ENCODE measurements at regions not wholly inside any gene's neighbourhood (a gene's known extent, or its start where the extent isn't known, plus 50 kb on each side); places are given as distances from the start of the nearest gene placed in this dataset.

- no peak for DNase-seq
Measured at GRCh38 chr15:98427321-98427720, 221.0 kb upstream of the IGF1R start.

- DNase-seq = peak; percentile 53
Measured at GRCh38 chr15:98428253-98428989, 219.9 kb upstream of the IGF1R start.

- no peak for DNase-seq
Measured at GRCh38 chr15:98431171-98431570, 217.2 kb upstream of the IGF1R start.

- DNase-seq = no peak
Measured at GRCh38 chr15:98433346-98433745, 215.0 kb upstream of the IGF1R start.

GRCh38 chr15:98433856-98434255, 214.5 kb upstream of the IGF1R start:
- no peak for DNase-seq

- no peak for DNase-seq
Measured at GRCh38 chr15:98437752-98438151, 210.6 kb upstream of the IGF1R start.

- no peak for DNase-seq
Measured at GRCh38 chr15:98438326-98438725, 210.0 kb upstream of the IGF1R start.

- no peak for DNase-seq
Measured at GRCh38 chr15:98438907-98439306, 209.4 kb upstream of the IGF1R start.

GRCh38 chr15:98439523-98439942, 208.8 kb upstream of the IGF1R start:
- no peak for DNase-seq

- no peak for DNase-seq
Measured at GRCh38 chr15:98440917-98441316, 207.4 kb upstream of the IGF1R start.

GRCh38 chr15:98441599-98441998, 206.7 kb upstream of the IGF1R start:
- no peak for DNase-seq

GRCh38 chr15:98442379-98442833, 205.9 kb upstream of the IGF1R start:
- DNase-seq = peak; percentile 5

GRCh38 chr15:98442901-98443300, 205.4 kb upstream of the IGF1R start:
- no peak for DNase-seq

GRCh38 chr15:98443526-98443925, 204.8 kb upstream of the IGF1R start:
- DNase-seq = no peak

GRCh38 chr15:98444138-98444537, 204.2 kb upstream of the IGF1R start:
- DNase-seq = no peak

- DNase-seq = no peak
Measured at GRCh38 chr15:98445315-98445714, 203.0 kb upstream of the IGF1R start.

- DNase-seq = no peak
Measured at GRCh38 chr15:98446083-98446482, 202.3 kb upstream of the IGF1R start.

GRCh38 chr15:98447069-98447468, 201.3 kb upstream of the IGF1R start:
- no peak for DNase-seq

GRCh38 chr15:98451236-98451635, 197.1 kb upstream of the IGF1R start:
- no peak for DNase-seq

GRCh38 chr15:98452238-98452637, 196.1 kb upstream of the IGF1R start:
- no peak for DNase-seq

GRCh38 chr15:98455904-98456303, 192.4 kb upstream of the IGF1R start:
- DNase-seq = no peak

GRCh38 chr15:98476559-98476958, 171.8 kb upstream of the IGF1R start:
- DNase-seq = no peak

- DNase-seq = no peak
Measured at GRCh38 chr15:98480844-98481243, 167.5 kb upstream of the IGF1R start.

GRCh38 chr15:98483575-98484130, 164.7 kb upstream of the IGF1R start:
- no peak for DNase-seq

- DNase-seq = no peak
Measured at GRCh38 chr15:98484914-98485313, 163.4 kb upstream of the IGF1R start.

All from T1000 (cell line).